Inferior parietal cortex (tissue), 1 donor: ENCODE measurements at regions not wholly inside any gene's neighbourhood (a gene's known extent, or its start where the extent isn't known, plus 50 kb on each side); places are given as distances from the start of the nearest gene placed in this dataset.

Experiments
- DNase-seq: peaks from one replicate; pipeline ENCODE4 v3.0.0-alpha.2; 2016; ENCODE audit errors: extremely low spot score

- DNase-seq = no peak
These were observed 258.8 kb upstream of the ZNF608 start for GRCh38 chr5:125005266-125005665.

GRCh38 chr5:125006011-125006685 lies 259.7 kb upstream of the ZNF608 start:
- DNase-seq = no peak

- DNase-seq = no peak
These were observed 263.9 kb upstream of the ZNF608 start for GRCh38 chr5:125010356-125010755.

- DNase-seq = no peak
These were observed 264.6 kb upstream of the ZNF608 start for GRCh38 chr5:125011014-125011413.

GRCh38 chr5:125011419-125011818 lies 265.0 kb upstream of the ZNF608 start:
- DNase-seq = no peak

- no peak for DNase-seq
These were observed 265.5 kb upstream of the ZNF608 start for GRCh38 chr5:125011947-125012346.

- no peak for DNase-seq
These were observed 266.4 kb upstream of the ZNF608 start for GRCh38 chr5:125012727-125013451.

GRCh38 chr5:125014202-125014601 lies 267.8 kb upstream of the ZNF608 start:
- DNase-seq = no peak

- DNase-seq = no peak
These were observed 271.4 kb upstream of the ZNF608 start for GRCh38 chr5:125017796-125018195.

GRCh38 chr5:125023673-125024072 lies 277.2 kb upstream of the ZNF608 start:
- DNase-seq = no peak

GRCh38 chr5:125026867-125027731 lies 280.7 kb upstream of the ZNF608 start:
- no peak for DNase-seq

- DNase-seq = no peak
These were observed 285.8 kb upstream of the ZNF608 start for GRCh38 chr5:125032286-125032685.

GRCh38 chr5:125033602-125034001 lies 287.2 kb upstream of the ZNF608 start:
- no peak for DNase-seq

- no peak for DNase-seq
These were observed 287.9 kb upstream of the ZNF608 start for GRCh38 chr5:125034331-125034730.

- no peak for DNase-seq
These were observed 290.1 kb upstream of the ZNF608 start for GRCh38 chr5:125036494-125036893.

- no peak for DNase-seq
These were observed 290.6 kb upstream of the ZNF608 start for GRCh38 chr5:125037020-125037419.

GRCh38 chr5:125037530-125037929 lies 291.1 kb upstream of the ZNF608 start:
- DNase-seq = no peak

- no peak for DNase-seq
These were observed 292.0 kb upstream of the ZNF608 start for GRCh38 chr5:125038477-125038876.

- DNase-seq = no peak
These were observed 295.4 kb upstream of the ZNF608 start for GRCh38 chr5:125041798-125042197.

GRCh38 chr5:125042261-125042890 lies 295.9 kb upstream of the ZNF608 start:
- DNase-seq = no peak

- DNase-seq = no peak
These were observed 297.4 kb upstream of the ZNF608 start for GRCh38 chr5:125043781-125044391.
